SH-SY5Y (cell line): ENCODE measurements at regions not wholly inside any gene's neighbourhood (a gene's known extent, or its start where the extent isn't known, plus 50 kb on each side); places are given as distances from the start of the nearest gene placed in this dataset.

ENCODE experiments used
- GATA2 ChIP-seq: IDR thresholded peaks from 2 replicates; pipeline ENCODE4 v1.6.1; 2011; ENCODE audit warnings: mild to moderate bottlenecking, low read depth, low read length
- GATA3 ChIP-seq: IDR thresholded peaks from 2 replicates; pipeline ENCODE4 v1.6.1; 2011; ENCODE audit warnings: low read depth, mild to moderate bottlenecking, low read length, moderate library complexity

GRCh38 chr11:134479206-134480135 is 67.4 kb upstream of the B3GAT1 start:
- no peak for TF ChIP-seq GATA2
- TF ChIP-seq GATA3: no peak

- TF ChIP-seq GATA3 (no peak), GATA2 (no peak)
These were observed 66.6 kb upstream of the B3GAT1 start for GRCh38 chr11:134478611-134479010.

GRCh38 chr11:134478176-134478575 is 66.1 kb upstream of the B3GAT1 start:
- TF ChIP-seq GATA2 (no peak), GATA3 (no peak)

- TF ChIP-seq GATA2 (no peak), GATA3 (no peak)
These were observed 65.4 kb upstream of the B3GAT1 start for GRCh38 chr11:134477486-134477885.

- no peak for TF ChIP-seq GATA3
- TF ChIP-seq GATA2: no peak
These were observed 64.5 kb upstream of the B3GAT1 start for GRCh38 chr11:134476435-134477021.

GRCh38 chr11:134475951-134476350 is 63.9 kb upstream of the B3GAT1 start:
- no peak for TF ChIP-seq GATA3
- no peak for TF ChIP-seq GATA2

GRCh38 chr11:134474942-134475341 is 62.9 kb upstream of the B3GAT1 start:
- no peak for TF ChIP-seq GATA3
- TF ChIP-seq GATA2: no peak

- no peak for TF ChIP-seq GATA2
- TF ChIP-seq GATA3: no peak
These were observed 62.2 kb upstream of the B3GAT1 start for GRCh38 chr11:134474070-134474860.

- TF ChIP-seq GATA2 (no peak), GATA3 (no peak)
These were observed 59.8 kb upstream of the B3GAT1 start for GRCh38 chr11:134471716-134472455.

- TF ChIP-seq GATA3: no peak
- TF ChIP-seq GATA2: no peak
These were observed 59.2 kb upstream of the B3GAT1 start for GRCh38 chr11:134471087-134471715.

GRCh38 chr11:134470238-134470637 is 58.2 kb upstream of the B3GAT1 start:
- no peak for TF ChIP-seq GATA2
- no peak for TF ChIP-seq GATA3

- TF ChIP-seq GATA2: no peak
- no peak for TF ChIP-seq GATA3
These were observed 57.6 kb upstream of the B3GAT1 start for GRCh38 chr11:134469627-134470026.

- no peak for TF ChIP-seq GATA3
- TF ChIP-seq GATA2: no peak
These were observed 56.8 kb upstream of the B3GAT1 start for GRCh38 chr11:134468796-134469195.
